OCI-LY1 (cell line): ENCODE measurements at regions not wholly inside any gene's neighbourhood (a gene's known extent, or its start where the extent isn't known, plus 50 kb on each side); places are given as distances from the start of the nearest gene placed in this dataset.

Experiments
- H2AFZ ChIP-seq: fragments of 200-600 bp; sonication (generic), shearing (Covaris generic); 2 replicates; pipeline ENCODE4 v1.6.0; 2014; ENCODE audit warnings: antibody characterized with exemption, mild to moderate bottlenecking, low read length
- H3F3A ChIP-seq: fragments of 200-600 bp; sonication (generic), shearing (Covaris generic); 2 replicates; pipeline ENCODE4 v1.6.0; 2014; ENCODE audit warnings: mild to moderate bottlenecking, antibody characterized with exemption, low read length, moderate library complexity; ENCODE audit not compliant: insufficient read depth
- H3K27ac ChIP-seq: fragments of 200-600 bp; sonication (generic); 2 replicates; pipeline ENCODE4 v1.5.1; 2014; ENCODE audit warnings: low read length, mixed run types, mild to moderate bottlenecking, low read depth; ENCODE audit not compliant: poor library complexity, severe bottlenecking
- H3K27me3 ChIP-seq: fragments of 200-600 bp; sonication (generic); 2 replicates; pipeline ENCODE4 v1.6.0; 2014; ENCODE audit warnings: antibody characterized with exemption, mild to moderate bottlenecking, low read length, moderate library complexity; ENCODE audit not compliant: insufficient read depth
- H3K36me3 ChIP-seq: fragments of 200-600 bp; sonication (generic); 2 replicates; pipeline ENCODE4 v1.6.1; 2014; ENCODE audit warnings: mild to moderate bottlenecking, antibody characterized with exemption, low read length, moderate library complexity, mixed read lengths; ENCODE audit not compliant: insufficient read depth
- H3K4me1 ChIP-seq: fragments of 200-600 bp; sonication (generic); 2 replicates; pipeline ENCODE4 v1.5.1; 2014; ENCODE audit warnings: mild to moderate bottlenecking, low read length, moderate library complexity; ENCODE audit not compliant: insufficient read depth, severe bottlenecking
- H3K4me2 ChIP-seq: fragments of 200-600 bp; sonication (generic), shearing (Covaris generic); 2 replicates; pipeline ENCODE4 v1.6.1; 2014; ENCODE audit warnings: low read length
- H3K4me3 ChIP-seq: fragments of 200-600 bp; sonication (generic); 2 replicates; pipeline ENCODE4 v1.5.1; 2014; ENCODE audit warnings: low read length, low read depth, mild to moderate bottlenecking, mixed read lengths; ENCODE audit not compliant: poor library complexity, severe bottlenecking
- H3K79me2 ChIP-seq: fragments of 200-600 bp; shearing (Covaris generic); 2 replicates; pipeline ENCODE4 v1.6.1; 2016; ENCODE audit warnings: mixed run types, low read length, mixed read lengths; ENCODE audit not compliant: insufficient read depth
- H3K9ac ChIP-seq: fragments of 200-600 bp; sonication (generic), shearing (Covaris generic); 2 replicates; pipeline ENCODE4 v1.6.1; 2014; ENCODE audit warnings: mild to moderate bottlenecking, low read length, mixed read lengths
- H3K9me2 ChIP-seq: fragments of 200-600 bp; sonication (generic), shearing (Covaris generic); 2 replicates; pipeline ENCODE4 v1.6.1; 2014; ENCODE audit warnings: low read depth, mild to moderate bottlenecking, low read length, mixed read lengths
- H3K9me3 ChIP-seq: fragments of 200-600 bp; shearing (Covaris generic); 2 replicates; pipeline ENCODE4 v1.6.1; 2014; ENCODE audit warnings: low read length, mixed read lengths
- H4K20me1 ChIP-seq: fragments of 200-600 bp; sonication (generic), shearing (Covaris generic); 2 replicates; pipeline ENCODE4 v1.6.0; 2016; ENCODE audit warnings: mild to moderate bottlenecking, low read length; ENCODE audit not compliant: insufficient read depth
- CTCF ChIP-seq: fragments of 200-600 bp; sonication (generic), shearing (Covaris generic); IDR thresholded peaks from 2 replicates; pipeline ENCODE4 v1.5.1; 2017; ENCODE audit warnings: mild to moderate bottlenecking, antibody characterized with exemption, low read length, moderate library complexity, mixed read lengths
- EZH2 ChIP-seq: fragments of 200-600 bp; sonication (generic), shearing (Covaris generic); IDR thresholded peaks from 2 replicates; pipeline ENCODE4 v1.8.0; 2017; ENCODE audit warnings: borderline replicate concordance, mixed run types, mild to moderate bottlenecking, antibody characterized with exemption, low read length, moderate library complexity, mixed read lengths

DNA sequence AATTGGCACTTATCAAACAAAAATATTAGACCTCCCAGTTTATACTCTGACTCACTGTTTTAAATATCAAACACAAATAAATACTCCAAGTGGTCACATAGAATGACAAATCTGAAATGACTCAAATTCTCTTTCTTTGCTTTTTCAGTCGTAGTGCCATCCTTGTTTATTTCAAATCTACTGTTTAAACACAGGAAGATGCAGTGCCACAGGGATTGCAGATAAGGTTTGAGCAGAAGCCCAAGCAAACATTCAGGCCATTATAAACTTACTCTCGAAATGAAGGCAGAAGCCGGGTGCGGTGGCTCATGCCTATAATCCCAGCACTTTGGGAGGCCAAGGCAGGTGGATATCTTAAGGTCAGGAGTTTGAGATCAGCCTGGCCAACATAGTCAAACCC lies 255.4 kb upstream of the PLXNA2 start:
- Histone ChIP-seq H3K27ac (no peak overlapping the region), H3K9ac (no peak overlapping the region), H3K36me3 (no peaks in the 10 kb centered on the region), H3K4me3 (no peak overlapping the region), H3K4me2 (no peak overlapping the region), H3K79me2 (no peaks in the 10 kb centered on the region), H3K9me2 (no peaks in the 10 kb centered on the region), H2AFZ (no peak overlapping the region), H3K9me3 (no peaks in the 10 kb centered on the region), H3K27me3 (no peaks in the 10 kb centered on the region), H3K4me1 (no peaks in the 10 kb centered on the region), H4K20me1 (no peaks in the 10 kb centered on the region), H3F3A (no peaks in the 10 kb centered on the region)
- no peak for TF ChIP-seq CTCF
- TF ChIP-seq EZH2 = no peak

DNA sequence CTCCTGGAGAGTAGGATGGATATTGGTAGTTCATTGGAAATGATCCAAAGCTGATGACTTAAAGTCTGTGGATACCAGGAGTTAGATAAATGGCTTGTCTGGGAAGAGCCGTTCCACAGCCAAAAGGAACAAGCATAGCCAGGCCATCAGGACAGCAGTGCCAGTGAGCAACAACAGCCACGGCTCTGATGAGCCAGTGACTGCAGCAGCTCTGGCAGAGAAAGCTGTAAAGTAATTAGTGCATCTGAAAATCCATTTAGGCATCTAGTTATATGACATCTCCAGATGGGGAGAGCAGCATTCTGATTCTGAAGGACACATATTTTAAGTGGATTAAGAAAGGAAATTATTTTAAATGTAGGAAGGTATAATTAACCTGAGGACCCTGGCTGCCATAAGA lies 256.2 kb upstream of the PLXNA2 start:
- no peaks in the 10 kb centered on the region for H3K9me3 ChIP-seq
- no peaks in the 10 kb centered on the region for H3K27me3 ChIP-seq
- no peaks in the 10 kb centered on the region for H3K9me2 ChIP-seq
- no peaks in the 10 kb centered on the region for H3K36me3 ChIP-seq
- no peak overlapping the region for H2AFZ ChIP-seq
- H3K4me2 ChIP-seq = no peak overlapping the region
- no peaks in the 10 kb centered on the region for H3K4me1 ChIP-seq
- no peak overlapping the region for H3K4me3 ChIP-seq
- H4K20me1 ChIP-seq = no peaks in the 10 kb centered on the region
- no peaks in the 10 kb centered on the region for H3K79me2 ChIP-seq
- no peak for TF ChIP-seq EZH2
- no peak for TF ChIP-seq CTCF
- H3K27ac ChIP-seq = no peak overlapping the region
- no peak overlapping the region for H3K9ac ChIP-seq
- no peaks in the 10 kb centered on the region for H3F3A ChIP-seq

- no peaks in the 10 kb centered on the region for H3K9me3 ChIP-seq
- TF ChIP-seq EZH2 (no peak), CTCF (no peak)
- no peaks in the 10 kb centered on the region for H3K36me3 ChIP-seq
- no peaks in the 10 kb centered on the region for H4K20me1 ChIP-seq
- H3K9me2 ChIP-seq = no peaks in the 10 kb centered on the region
- no peaks in the 10 kb centered on the region for H3K79me2 ChIP-seq
- H3K4me1 ChIP-seq = no peaks in the 10 kb centered on the region
- H3K27ac ChIP-seq = no peak overlapping the region
- H3K4me2 ChIP-seq = no peak overlapping the region
- no peak overlapping the region for H2AFZ ChIP-seq
- H3F3A ChIP-seq = no peaks in the 10 kb centered on the region
- H3K4me3 ChIP-seq = no peak overlapping the region
- no peak overlapping the region for H3K9ac ChIP-seq
- no peaks in the 10 kb centered on the region for H3K27me3 ChIP-seq
Observed at GRCh38 chr1:208501542-208501941, 257.4 kb upstream of the PLXNA2 start.
